A204.1 (cell line): ENCODE measurements at regions not wholly inside any gene's neighbourhood (a gene's known extent, or its start where the extent isn't known, plus 50 kb on each side); places are given as distances from the start of the nearest gene placed in this dataset.
A peak's percentile ranks its signal among the peaks of the same experiment; 100 is the strongest.

ENCODE experiments used
- FAIRE-seq: peaks from 2 replicates; lab custom pipeline; 2012; peaks lifted over from hg19 to GRCh38; lab: Jason Lieb, UNC

DNA sequence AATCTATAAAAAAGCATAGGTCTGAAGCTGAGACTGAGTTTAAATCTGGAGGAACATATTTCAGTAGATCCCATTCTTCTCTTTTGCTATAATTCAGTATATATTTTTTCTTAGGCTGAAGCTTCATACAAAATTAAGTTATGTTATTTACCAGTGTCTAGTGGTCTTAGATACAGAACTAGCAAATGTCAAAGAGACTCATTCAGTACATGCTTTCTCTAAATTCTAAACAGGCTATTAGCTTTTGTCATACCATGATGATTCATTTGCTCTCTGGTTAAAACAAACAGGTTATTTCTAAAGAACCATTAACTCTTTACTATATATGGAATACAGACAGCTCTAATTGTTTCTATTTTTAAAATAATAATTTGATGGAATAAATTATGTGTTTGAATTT is 1170.2 kb upstream of the PRMT6 start:
- no peak for FAIRE-seq

DNA sequence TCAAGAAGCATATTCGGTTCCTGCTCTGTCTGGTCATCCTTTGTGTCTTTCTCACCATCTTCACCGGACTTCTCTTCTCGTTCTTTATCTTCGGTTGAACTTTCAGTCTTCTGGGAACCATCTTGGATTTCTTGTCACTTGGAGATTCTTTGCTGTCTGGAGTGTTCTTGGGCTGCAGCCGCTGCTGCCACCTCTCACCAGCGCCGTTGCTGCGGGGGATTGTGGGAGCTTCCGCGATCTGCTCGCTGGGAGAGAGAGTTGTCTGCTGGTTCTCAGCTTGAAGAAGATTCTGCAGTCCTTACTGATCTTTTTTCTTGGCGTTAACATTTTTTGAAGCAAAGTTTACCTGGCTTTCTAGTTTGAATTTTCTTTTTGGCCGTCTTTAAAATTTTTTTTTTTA is 1165.2 kb upstream of the PRMT6 start:
- no peak for FAIRE-seq

DNA sequence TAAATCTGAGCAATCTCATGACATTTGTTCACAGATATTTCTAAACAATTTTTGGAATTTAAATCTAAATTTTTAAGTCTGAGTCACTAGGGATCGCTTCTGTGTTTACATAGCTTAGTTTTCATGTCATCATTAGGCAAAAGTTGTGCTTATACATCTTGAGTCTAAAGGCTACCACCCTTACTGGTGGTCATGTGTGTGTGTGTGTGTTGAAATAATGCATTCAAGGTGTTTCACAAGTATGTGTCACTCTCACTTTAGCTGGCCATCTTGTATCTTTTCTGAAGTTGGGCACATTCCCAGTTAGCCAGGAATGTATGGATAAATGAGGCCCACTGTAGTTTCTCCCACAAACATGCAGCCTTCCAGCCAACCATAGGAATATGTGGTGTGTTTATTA is 1162.5 kb upstream of the PRMT6 start:
- no peak for FAIRE-seq

DNA sequence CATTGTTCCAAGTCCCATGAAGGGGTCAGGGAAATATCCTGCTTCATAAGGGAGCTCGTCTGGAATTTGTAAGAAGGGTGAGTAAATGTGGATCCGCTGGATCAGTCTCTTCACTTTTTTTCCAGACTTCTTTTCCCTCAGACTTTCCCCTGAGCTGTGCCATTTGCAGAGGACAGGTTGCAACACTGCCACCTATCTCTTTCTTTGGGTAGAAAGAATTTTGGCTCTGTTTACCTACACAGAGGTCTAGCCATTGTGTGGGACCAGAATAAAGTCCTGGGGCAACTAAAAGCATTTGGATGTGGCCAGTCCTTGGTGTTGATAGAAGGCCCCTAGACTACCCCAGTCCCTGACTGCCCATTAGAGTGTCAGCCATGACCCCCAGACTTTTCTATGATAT is 1146.7 kb upstream of the PRMT6 start:
- FAIRE-seq = no peak

DNA sequence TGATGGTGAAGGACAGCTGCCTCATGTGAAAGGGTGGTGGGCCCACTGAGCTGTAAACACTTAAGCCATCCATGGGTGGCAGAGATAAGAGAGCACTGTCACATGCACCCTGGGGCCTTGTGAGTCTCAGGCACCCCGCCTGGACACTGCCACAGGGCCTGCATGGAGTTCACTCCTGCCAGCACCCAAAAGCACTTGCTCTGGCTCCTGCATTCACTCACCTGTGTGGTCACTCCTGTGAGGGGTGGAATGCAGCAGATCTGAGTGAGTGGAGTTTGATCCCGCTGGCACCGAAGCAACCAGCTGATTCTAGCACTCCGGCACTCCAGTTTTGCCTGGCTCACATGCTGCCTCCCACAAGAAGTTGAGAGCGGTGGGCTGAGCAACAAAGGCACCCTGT is 1142.1 kb upstream of the PRMT6 start:
- no peak for FAIRE-seq

DNA sequence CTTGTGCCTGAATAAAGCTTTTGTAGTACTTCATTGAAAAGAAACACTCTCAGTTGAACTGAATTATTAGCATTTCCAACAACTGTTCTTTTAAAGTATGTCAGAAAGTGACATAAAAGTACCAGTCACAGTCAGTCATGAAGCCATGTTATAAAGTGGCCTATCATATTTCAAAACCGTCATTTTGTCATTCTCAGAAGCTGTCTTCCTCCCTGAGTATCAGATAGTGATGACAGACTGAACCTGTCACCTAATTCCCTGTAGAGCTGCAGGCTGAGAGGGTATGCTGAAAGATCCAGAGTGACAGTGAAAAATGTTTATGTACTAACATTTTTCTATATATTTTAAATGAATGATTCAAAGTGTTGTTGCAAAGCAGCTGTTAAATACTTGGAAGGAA is 1121.7 kb upstream of the PRMT6 start:
- no peak for FAIRE-seq

DNA sequence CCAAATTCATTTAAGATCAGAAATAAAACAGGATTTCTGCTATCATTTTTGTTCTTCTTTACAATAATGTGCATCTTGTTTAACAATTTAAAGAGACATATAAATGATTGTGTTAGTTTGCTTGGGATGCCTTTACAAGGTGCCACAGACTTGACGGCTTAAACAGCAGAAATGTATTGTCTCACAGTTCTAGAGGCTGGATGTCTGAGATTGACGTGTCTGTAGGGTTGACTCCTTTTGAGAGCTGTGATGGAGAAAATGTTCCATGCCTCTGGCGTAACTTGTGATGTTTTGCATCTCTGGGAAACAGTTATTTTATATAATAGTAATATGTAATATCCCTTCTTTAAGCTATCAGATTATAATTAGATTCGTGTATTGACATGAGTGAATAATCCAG is 1091.6 kb upstream of the PRMT6 start:
- FAIRE-seq = no peak

DNA sequence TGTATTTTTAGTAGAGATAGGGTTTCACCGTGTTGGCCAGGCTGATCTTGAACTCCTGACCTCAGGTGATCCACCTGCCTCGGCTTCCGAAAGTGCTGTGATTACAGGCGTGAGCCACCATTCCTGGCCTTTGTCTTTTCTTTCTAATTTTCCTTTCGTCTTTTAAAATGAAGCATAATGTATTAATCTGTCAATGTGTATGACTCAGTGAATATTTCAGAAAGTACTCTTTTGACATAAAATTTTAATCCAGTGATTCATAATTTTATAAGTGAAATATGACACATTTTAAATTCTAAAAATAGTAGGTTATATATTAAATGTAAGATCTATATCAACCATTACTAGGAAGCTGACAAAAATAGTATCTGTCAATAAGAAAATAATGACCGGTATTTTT is 1059.0 kb upstream of the PRMT6 start:
- no peak for FAIRE-seq

DNA sequence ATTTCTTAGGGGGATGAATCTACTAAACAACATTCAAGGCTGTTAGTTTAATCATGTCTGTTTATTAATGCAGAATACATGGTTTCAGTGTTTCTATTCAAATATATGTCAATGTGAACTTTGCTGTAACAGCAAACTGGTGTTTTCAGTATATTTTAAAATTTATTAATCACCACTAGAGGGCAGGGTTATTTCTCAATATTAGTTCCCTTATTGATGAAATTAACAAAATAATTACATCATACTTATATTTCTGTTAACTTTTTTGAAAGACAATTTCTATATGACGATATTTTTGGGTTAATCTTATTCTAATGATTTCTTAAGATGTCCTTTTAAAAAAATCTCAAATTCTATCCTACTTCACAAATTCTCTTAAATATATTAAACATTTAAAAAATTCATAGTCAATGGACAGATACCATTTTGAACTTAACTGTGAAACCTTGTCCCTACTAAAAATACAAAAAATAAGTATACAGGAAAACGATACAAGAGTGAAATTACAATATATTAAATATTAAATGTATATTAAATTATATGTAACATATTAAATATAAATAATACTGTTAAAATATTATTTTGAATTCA is 1034.1 kb upstream of the PRMT6 start:
- peak; percentile 93 for FAIRE-seq

DNA sequence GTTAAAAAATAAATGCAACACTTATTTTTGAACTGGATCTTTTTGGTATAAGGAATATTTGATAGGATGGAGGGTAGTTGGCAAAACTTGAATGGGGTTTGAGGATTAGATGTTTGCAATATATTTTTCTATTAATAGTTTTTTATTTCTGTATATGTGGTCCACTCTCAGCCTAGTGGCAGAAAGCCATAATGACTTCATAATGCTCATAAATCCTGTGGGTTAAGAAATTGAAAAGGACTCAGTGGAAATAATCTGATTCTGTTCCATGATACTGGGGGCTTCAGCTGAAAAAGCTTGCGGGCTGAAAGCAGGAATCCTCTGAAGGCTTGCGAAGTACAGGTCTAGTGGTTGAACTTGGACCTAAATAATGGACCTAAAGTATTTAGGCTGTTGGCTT is 1028.6 kb upstream of the PRMT6 start:
- FAIRE-seq = no peak

DNA sequence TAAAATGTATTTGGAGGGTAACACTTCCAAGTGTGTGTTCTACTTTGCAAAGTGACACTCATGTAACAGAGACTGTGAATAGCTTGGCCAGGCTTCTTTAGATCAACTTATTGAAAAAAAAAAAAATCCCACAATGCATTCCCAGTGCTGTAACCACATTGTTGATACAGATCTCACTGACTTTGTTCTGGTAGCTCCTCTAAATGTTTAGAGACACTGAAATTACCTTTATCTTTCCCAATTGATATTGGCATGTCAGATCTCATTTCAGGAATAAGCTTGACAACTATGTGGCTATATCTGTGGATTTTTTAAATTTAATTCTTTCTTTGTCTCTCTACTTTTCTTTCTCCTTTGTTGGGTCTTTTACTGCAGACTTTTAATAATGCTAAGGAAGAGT is 1018.9 kb upstream of the PRMT6 start:
- FAIRE-seq = no peak

DNA sequence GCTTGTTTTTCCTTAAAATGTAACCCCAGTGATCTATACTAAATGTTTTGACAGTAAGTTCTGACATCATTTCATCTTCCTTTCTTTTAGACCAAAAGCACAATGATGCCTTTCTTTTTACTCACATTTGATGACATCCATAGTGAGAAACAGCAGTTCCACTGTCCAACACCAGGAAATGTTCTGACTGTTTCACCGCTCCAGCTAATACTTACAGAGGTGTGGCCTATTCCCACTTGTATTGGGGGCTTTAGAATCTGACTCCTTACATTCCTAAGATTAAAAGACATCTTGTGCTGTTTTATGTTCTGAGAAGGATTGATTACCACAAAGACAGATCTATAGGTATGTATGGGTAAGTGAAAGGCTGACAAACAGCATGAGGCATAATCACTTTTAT is 1018.2 kb upstream of the PRMT6 start:
- FAIRE-seq = no peak

DNA sequence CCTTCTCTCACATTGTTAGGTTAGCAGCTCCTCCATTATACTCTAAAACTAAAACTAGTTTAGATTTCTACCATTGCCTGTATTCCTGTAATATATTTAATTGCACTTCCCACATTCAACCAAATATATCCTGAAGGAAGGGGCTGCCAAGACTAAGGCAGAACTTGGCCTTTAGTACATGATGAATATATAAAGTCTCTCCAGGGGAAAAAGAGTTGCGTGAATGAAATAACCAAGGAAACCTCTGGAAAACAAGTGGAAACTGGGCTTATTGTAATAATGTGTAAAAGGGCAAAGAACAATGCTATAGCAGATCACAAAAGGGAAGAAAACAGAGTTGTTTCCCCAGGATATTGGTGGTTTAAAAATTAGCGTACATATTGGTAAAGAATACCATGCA is 1012.5 kb upstream of the PRMT6 start:
- FAIRE-seq = no peak

DNA sequence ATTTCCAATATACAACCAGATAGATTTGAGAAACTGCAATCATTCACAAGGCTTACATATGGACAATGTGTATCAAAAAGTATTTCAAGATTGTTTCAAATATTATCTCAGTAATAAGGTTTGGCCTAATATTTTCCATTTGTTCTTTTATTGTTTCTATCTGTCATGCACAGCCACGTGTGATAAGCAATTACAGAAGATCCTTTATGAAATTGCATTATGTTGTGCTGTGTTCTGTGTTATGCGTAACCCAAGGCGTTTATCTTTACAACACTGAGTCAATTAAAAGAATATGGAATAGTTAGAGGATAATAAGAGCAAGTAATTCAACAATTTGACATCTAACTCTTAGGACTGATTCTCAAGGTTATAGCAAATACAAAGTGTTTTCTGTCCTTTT is 1009.3 kb upstream of the PRMT6 start:
- FAIRE-seq = no peak

DNA sequence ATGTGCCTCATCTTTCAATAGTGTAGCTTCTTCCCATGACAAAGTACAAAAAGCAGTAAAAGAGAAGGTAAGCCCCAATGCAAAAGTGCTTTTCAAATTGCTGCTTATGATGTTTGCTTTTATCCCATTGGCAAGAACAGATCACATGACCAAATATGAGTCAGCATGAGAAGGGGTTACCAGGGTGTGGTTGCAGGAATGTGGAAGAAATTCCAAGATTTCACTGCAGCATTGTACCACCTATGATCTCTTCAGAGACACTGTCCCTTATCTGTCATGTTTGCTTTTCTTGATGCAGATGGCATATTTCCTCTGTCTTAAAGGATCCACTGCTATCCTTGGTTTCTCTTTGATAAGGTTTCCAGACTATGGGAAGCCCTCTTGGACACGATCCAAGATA is 1006.9 kb upstream of the PRMT6 start:
- no peak for FAIRE-seq

DNA sequence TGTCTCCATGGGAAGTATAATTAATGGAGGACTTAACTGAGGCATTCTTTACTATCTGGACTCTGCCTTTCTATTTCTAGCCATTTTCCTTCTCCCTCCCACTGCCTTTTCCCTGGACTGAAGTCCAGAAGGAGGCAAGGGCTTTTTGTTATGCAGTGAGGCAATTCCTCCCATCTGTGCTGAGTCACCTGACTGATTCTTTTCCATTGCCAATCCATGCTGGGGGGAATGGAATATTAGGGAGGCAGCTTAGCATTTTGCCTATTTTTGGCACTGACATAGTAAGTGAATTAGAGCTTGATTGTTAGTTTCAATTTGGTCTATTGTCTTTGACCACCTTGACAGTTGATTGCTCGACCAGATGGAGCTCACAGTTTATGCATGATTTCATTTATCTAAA is 1000.6 kb upstream of the PRMT6 start:
- no peak for FAIRE-seq

DNA sequence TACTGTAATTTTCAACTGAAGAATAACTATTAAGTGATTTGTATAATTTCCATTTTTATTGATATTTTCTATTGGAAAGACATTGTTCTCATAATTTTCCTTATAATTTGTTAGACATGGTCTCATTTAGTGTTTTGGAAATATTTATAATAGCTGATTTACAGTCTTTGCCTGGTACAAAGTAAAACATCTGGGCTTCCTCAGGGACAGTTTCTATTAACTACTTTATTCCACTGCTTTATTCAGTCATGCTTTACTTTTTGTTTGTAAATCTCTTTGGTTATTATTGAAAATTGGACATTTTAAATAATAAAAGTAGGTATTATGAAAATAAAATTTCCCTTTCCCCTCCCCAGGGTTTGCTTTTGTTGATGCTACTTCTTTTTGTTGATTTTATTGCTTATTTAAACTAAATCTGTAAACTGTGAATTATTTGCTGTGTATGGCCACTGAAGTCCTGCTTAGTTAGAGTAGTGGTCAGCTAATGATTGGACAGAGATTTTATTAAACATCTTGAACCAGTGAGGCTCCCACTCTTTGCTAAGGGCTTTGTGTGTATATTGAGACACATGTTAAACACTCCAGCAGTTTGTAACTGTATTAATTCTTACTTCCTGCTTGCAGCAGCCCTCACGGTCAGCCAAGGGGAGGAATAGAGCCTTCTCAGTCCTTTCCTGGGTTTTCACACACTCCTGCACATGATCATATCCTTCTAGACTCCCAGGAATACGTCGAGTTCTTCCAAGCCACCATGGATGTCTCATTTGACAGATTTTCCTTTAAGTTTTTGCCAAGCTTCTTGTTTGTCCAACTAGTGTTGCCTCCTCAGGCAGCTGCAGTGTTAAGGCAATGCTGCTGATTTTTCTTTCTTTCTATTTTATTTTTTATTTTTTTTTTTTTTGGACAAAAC is 994.6 kb upstream of the PRMT6 start:
- FAIRE-seq = no peak

DNA sequence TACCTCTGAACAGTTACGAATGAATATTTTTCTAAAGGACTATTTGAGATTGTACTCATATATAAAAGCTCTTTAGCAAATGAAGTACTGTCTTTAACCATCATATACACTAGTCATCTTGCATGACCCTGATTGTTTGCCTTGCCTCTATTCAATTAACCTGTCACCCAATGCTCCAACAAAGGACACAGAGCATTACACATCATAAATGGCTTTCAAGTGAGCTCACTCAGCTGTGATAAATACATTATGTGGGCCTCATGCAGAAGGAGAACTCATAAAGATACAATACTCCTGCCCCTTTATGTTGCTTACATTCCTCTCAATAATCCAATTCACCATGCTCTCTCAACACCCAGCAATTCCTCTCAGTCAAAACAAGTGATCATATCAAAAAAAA is 993.0 kb upstream of the PRMT6 start:
- FAIRE-seq = no peak

DNA sequence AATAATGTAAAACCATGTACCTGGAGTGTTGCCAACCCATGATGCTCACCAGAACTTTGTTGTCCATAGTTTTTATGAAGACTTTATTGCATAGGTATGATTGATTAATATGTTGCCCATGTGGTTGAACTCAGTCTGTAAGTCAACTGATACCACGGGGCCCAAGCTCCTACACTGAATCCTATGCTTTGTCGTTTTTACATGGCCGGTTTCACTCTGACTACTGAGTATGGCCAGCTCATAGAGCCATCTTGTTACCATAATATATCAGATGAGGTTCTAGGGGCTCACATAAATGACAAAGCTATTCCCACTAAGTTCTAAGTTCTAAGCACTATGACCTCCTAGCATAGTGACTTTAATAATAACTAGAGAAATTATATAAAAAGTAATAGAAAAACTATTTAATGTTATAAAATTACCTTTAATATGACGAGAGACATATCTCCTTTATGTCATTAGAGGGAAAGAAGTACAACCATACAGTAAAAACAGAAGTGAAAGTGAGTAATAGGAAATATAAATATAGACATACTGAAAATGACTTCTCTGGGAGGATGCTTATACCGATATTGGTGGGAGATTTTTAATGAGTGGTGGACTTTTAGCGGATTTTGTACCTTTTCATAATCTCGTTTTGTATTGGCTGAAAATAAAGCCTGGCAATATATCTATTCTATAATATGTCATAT is 983.4 kb upstream of the PRMT6 start:
- no peak for FAIRE-seq

DNA sequence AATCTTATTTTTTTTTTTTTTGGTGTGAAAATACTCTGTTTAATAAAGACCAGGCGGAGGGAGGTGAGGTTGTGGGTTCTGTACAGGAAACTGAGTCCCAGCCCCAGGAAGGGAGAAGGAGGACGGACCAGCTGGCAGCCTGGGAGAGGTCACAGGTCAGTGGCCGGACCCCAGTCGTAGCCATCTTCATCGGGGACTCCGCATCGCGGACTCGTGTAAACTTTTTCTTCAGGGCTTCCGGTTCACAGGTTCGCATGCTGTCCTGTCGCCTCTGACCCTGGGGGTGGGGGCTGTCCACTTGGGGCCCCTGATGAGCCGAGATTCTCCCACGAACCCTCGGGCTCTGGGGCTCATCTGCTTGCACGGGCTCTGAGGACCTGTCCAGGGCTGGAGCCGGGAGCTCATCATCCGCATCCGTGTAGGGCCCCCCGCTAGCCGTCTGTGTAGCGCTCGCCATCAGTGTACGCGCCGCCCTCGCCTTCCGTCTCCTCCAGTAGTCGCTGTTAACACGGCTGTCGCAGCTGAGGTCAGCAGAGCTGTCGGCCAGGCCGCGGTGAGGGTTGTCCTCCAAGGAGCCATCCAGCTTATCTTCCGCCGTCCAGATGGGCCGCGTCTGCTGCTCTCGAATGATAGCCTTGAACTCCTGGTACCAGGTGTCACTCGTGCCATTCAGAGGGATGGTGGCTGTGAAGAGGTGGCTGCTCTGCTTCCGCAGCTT is 975.7 kb upstream of the PRMT6 start:
- FAIRE-seq = no peak

DNA sequence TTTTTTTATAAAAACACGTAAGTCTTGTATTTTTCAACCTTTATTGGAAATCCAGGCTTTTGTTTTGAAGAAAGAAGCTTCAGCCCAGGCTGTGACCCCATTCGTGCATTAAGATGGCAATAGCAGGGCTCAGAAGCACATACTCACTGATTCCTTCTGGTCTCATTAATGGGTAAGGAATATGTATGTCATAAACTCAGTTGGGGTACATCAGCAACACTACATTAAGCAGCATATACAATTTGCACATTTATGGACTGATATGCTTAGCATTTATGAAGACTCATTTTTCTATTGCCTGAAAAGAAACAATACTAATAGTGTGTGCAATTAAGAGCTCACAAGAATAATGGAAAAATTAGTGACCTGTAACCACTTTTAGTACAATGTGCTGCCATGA is 945.4 kb upstream of the PRMT6 start:
- FAIRE-seq = no peak

DNA sequence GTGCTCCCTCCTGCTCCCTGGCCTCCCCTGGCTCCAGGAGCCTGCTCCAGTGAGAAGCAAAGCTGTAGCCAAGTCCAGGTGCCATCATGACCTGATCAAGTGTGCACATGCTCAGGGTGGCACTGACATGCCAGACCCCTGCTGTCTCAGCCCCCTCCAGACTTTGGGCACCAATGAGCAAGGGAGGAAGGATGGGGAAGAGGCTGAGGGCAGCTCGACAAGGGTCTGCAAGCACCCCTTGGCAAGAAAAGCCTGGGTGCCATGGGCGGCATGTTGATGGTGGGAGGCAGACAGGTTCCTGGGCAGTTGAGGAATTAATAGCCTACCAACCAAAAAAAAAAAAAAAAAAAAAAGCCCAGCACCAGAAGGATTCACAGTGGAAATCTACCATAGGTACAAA is 942.6 kb upstream of the PRMT6 start:
- no peak for FAIRE-seq

DNA sequence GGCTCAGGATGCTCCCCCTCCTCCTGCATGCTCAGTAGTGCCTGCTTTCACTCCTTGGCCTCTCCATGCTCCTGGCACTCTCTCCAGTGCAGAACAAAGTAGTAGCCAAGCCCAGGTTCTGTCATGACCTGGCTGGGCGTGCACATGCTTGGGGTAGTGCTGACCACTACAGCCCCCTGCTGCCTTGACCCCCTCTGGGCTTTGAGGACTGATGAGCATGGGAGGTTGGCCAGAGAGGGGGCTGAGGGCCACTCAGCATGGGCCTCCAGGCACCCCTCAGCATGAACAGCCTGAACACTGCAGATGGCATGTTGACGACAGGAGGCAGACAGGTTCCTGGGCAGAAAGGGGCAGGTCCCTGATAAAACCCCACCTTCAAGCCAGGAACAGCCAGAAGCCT is 935.7 kb upstream of the PRMT6 start:
- no peak for FAIRE-seq
